SJCRH30 (cell line): ENCODE measurements at regions not wholly inside any gene's neighbourhood (a gene's known extent, or its start where the extent isn't known, plus 50 kb on each side); places are given as distances from the start of the nearest gene placed in this dataset.

Experiments
- DNase-seq, 2 experiments: peaks; one replicate each; pipeline ENCODE4 v3.0.0-alpha.2; 2015 to 2020
- H3K27ac ChIP-seq: fragments of 250-450 bp; sonication (Bioruptor Pico); 2 replicates; pipeline ENCODE4 v1.5.1; 2020; ENCODE audit warnings: mild to moderate bottlenecking, moderate library complexity
- H3K27me3 ChIP-seq: fragments of 250-450 bp; sonication (Bioruptor Pico); 2 replicates; pipeline ENCODE4 v1.5.1; 2020; ENCODE audit warnings: mild to moderate bottlenecking, moderate library complexity
- H3K36me3 ChIP-seq: fragments of 250-450 bp; sonication (Bioruptor Pico); 2 replicates; pipeline ENCODE4 v1.5.1; 2020; ENCODE audit warnings: mild to moderate bottlenecking, moderate library complexity
- H3K4me1 ChIP-seq: fragments of 250-450 bp; sonication (Bioruptor Pico); 2 replicates; pipeline ENCODE4 v1.5.1; 2020; ENCODE audit warnings: mild to moderate bottlenecking, moderate library complexity
- H3K4me3 ChIP-seq: fragments of 250-450 bp; sonication (Bioruptor Pico); 2 replicates; pipeline ENCODE4 v1.5.1; 2020; ENCODE audit warnings: mild to moderate bottlenecking, moderate library complexity
- H3K9me3 ChIP-seq: fragments of 250-450 bp; sonication (Bioruptor Pico); replicated peaks from 2 replicates; pipeline ENCODE4 v1.5.1; 2020; ENCODE audit warnings: mild to moderate bottlenecking, moderate library complexity

DNA sequence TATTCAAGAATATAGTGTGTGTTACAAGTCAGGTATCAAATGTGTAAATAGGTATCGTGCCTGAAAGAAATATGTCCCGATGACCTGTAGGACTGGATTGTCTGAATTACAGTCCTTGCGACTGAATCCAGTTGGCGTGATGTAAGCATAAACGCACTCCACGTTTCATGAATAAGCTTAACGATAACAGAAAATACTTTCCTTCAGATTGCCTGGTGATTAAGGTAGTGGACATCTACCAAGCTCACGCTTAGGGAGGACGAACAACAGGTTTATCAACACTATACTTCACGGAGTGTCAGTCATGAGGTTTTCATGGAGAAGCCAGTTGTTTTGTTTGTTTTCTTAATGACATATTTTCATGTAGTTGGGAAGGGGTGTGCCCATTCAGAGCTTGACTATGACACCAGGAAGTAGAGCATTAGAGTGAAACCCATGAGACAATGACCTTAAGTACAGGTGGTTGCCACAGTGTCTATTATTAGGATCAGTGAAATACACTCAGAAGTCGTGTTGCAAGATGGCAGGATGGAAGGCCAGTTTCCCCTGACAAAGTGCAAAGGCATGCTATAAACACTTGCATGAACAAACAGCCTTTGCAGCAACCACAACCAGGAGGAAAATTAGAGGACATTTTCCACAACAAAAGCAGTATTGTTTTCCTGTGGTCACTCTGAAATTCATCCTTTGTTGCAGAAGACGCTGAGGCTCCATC lies 305.8 kb upstream of the PRDM1 start:
- no peak overlapping the region for H3K4me3 ChIP-seq
- DNase-seq: no peak
- no peak overlapping the region for H3K27ac ChIP-seq
- H3K27me3 ChIP-seq: no peaks in the 10 kb centered on the region
- H3K4me1 ChIP-seq: no peaks in the 10 kb centered on the region
- 0 out of 2 replicates have a peak, but pooled peaks cover 2% of the 10 kb centered on the region for H3K9me3 ChIP-seq
- H3K36me3 ChIP-seq: no peaks in the 10 kb centered on the region

DNA sequence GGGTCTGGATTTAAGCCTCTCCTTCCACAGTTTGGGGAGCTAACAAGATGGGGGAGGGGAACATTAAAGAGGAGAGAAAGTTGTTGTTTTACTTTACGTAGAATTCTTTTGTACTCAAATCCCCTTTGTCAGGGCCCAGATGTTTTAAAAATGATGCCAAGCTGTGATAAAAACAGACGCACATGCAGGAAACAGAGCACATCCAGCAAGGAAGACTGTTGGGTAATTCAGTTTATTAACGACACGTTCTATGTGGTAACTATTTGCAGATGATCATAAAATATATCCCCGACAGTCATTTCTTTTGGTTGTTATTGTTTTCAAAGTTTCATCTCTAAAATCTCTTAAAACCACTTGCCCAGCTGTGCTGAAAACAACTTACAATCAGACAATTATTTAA lies 307.0 kb upstream of the PRDM1 start:
- no peak for DNase-seq
- no peaks in the 10 kb centered on the region for H3K27me3 ChIP-seq
- H3K4me1 ChIP-seq: no peaks in the 10 kb centered on the region
- no peaks in the 10 kb centered on the region for H3K36me3 ChIP-seq
- no peak overlapping the region for H3K4me3 ChIP-seq
- 0 out of 2 replicates have a peak, but pooled peaks cover 2% of the 10 kb centered on the region for H3K9me3 ChIP-seq
- H3K27ac ChIP-seq: no peak overlapping the region

DNA sequence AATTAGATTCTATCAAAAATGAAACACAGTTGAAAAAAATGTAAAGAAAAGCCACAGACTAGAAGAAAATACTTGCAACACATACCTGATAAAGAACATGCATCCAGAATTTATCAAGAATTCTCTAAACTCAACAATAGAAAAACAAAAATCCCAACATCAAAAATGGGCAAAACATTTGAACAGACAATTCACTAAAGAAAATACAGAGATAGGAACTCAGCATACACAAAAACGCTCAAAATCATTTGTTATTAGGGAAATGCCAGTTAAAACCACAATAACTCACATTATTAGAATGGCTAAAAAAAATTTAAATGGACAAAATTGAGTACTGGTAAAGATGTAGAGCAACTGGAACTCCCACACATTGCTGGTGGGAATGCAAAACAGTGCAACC lies 311.0 kb upstream of the PRDM1 start:
- no peak overlapping the region for H3K27ac ChIP-seq
- no peaks in the 10 kb centered on the region for H3K36me3 ChIP-seq
- H3K9me3 ChIP-seq: 0 out of 2 replicates have a peak, but pooled peaks cover 2% of the 10 kb centered on the region
- H3K4me3 ChIP-seq: no peak overlapping the region
- no peak for DNase-seq
- H3K27me3 ChIP-seq: no peaks in the 10 kb centered on the region
- no peaks in the 10 kb centered on the region for H3K4me1 ChIP-seq

DNA sequence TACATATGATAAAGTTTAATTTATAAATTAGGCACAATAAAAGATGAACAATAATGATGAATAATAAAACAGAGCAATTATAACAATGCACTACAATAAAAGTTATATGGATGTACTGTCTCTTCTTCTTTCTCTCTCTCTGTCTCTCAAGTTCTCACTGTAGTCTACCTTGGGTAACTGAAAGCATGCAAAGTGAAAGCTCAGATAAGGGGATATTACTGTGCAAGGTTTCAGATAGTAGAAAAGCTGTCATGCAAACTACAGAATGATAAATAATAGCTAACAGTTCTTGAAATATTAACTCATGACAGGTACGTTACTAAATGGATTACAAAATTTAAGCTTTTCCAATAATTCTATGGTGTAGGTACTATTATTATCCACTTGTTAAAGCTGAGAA lies 311.9 kb upstream of the PRDM1 start:
- no peak overlapping the region for H3K27ac ChIP-seq
- no peaks in the 10 kb centered on the region for H3K36me3 ChIP-seq
- no peaks in the 10 kb centered on the region for H3K27me3 ChIP-seq
- H3K4me3 ChIP-seq: no peak overlapping the region
- no peaks in the 10 kb centered on the region for H3K4me1 ChIP-seq
- DNase-seq: no peak
- H3K9me3 ChIP-seq: 0 out of 2 replicates have a peak, but pooled peaks cover 2% of the 10 kb centered on the region

DNA sequence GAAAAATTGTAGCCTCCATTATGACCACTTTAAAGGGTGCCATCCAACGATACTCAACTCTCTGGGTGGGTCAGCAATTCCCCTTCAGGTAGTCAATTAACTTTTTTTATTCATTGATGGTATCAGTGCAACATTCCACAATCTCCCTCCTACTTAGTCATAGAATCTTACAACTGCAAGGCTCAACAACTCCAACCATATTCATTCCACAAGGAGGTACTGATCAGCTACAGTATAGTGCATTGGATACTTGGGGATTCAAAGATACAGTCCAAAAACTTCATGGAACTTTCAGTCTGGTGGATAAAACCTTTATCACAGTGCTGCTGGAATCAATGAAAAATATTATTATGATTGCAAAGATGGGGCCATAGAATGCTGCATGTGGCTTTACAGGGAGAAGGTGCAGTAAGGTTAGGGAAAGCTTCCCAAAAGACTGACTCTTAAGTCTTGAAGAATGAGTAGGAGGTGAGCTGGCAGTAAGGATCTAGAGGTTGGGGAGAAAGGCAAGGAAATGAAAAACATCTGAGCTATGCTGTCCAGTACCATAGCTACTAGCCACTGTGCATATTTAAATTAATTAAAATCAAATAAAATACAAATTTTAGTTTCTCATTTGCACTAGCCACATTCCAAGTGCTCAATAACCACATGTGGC lies 314.7 kb upstream of the PRDM1 start:
- Histone ChIP-seq H3K27ac (no peak overlapping the region), H3K9me3 (0 out of 2 replicates have a peak, but pooled peaks cover 2% of the 10 kb centered on the region), H3K36me3 (no peaks in the 10 kb centered on the region), H3K4me1 (no peaks in the 10 kb centered on the region), H3K4me3 (no peak overlapping the region), H3K27me3 (no peaks in the 10 kb centered on the region; the same call in 1 of the 2 replicates)
- no peak for DNase-seq

DNA sequence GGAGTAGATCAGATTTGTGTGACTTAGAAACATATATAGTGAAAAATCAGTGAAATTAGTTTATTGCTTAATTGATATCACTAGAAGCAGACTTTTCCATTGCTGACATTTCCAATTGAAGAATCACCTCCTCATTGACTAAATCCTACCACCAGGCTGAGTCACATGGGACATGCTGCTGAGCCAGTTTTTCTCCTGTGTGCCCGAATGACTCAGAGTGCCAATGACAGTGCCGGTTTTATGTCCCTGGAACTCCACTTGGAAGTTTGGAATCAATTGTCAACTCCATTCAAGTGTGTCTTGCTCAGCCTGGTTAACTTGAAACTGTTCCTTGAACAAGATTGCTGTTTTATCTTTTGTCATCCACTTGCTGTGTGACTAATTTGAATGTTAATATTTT lies 316.1 kb upstream of the PRDM1 start:
- Histone ChIP-seq H3K4me1 (no peaks in the 10 kb centered on the region), H3K27ac (no peak overlapping the region), H3K4me3 (no peak overlapping the region), H3K9me3 (no peaks in the 10 kb centered on the region), H3K27me3 (no peaks in the 10 kb centered on the region; the same call in 1 of the 2 replicates), H3K36me3 (no peaks in the 10 kb centered on the region)
- no peak for DNase-seq

DNA sequence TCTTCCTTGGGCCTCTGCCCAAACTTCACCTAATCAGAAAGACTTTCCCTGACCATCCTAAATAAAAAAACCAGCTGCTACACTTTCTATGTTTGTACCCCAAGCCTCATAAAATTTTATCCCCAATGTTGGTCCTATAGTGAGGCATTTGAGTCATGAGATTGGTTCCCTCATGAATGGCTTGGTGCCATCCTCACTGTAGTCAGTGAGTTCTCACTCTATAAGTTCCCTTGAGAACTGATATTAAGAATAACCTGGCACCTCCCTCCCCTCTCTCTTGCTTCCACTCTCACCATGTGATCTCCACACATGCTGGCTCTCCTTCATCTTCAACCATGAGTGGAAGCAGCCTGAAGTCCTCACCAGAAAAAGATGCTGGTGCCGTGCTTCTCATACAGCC lies 316.9 kb upstream of the PRDM1 start:
- no peak for DNase-seq

DNA sequence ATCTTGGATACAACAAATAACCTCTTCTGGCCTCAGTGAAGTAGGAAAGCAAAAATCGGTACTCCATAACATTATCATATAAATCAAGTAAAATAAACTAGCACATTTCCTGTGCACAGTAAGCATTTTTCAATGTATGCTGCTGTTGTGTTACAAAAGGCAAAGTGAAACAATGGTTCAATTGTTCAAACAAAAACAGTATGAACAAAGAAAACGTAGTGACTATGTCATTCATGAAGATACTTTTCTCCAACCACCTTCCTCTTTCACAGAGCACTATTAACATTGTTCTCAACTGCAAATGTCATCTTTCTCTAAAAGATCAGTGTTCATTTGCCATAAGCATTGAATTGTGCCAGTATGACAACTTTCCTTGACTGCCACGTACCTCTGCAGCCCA lies 318.6 kb upstream of the PRDM1 start:
- Histone ChIP-seq H3K4me1 (no peaks in the 10 kb centered on the region), H3K4me3 (no peak overlapping the region), H3K27me3 (no peaks in the 10 kb centered on the region; the same call in 1 of the 2 replicates), H3K9me3 (no peaks in the 10 kb centered on the region), H3K27ac (no peak overlapping the region), H3K36me3 (no peaks in the 10 kb centered on the region)
- DNase-seq: no peak

More for the DNA sequence above, 316.9 kb upstream of the PRDM1 start:
- Histone ChIP-seq H3K4me1 (no peaks in the 10 kb centered on the region), H3K27me3 (no peaks in the 10 kb centered on the region; the same call in 1 of the 2 replicates), H3K9me3 (no peaks in the 10 kb centered on the region), H3K36me3 (no peaks in the 10 kb centered on the region), H3K4me3 (no peak overlapping the region), H3K27ac (no peak overlapping the region)

DNA sequence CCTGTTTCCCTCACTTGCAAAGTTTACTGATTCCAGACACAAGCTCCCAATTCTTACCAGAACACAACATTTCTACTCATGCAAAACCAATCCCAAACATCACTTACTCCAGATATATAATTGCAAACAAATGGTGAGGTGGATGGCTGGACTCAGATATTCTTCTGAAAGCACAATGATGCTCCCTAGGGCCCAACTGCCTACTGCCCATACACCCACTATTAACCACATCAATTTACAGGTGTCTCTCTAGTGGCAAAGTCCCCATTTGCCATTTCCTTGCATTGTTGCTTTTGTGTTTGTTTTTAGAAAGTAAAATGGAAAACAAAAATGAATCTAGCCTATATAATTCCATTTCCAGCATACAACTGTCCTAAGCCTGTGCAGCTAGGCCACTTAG lies 320.9 kb upstream of the PRDM1 start:
- Histone ChIP-seq H3K27ac (no peak overlapping the region), H3K4me3 (no peak overlapping the region), H3K4me1 (no peaks in the 10 kb centered on the region), H3K9me3 (no peaks in the 10 kb centered on the region), H3K27me3 (no peaks in the 10 kb centered on the region; the same call in 1 of the 2 replicates), H3K36me3 (no peaks in the 10 kb centered on the region)
- no peak for DNase-seq

DNA sequence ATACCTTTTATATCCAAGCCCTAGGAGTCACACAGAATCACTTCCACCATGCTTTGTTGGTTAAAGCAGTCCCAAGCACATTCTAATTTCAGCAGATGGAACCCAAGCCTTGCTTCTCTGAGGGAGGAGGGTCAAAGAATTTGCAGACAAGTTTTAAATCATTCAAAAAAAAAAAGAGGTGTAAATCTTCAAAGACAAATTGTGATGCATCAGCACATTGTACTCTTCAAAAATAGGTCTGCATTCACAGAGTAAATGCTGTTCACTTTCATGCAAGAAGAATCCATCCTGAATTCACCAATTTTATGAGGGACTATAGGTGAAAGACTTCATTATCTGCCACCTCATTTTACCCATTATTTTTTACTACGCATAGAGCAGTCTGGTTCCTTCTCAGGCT lies 321.8 kb upstream of the PRDM1 start:
- H3K4me3 ChIP-seq: no peak overlapping the region
- no peaks in the 10 kb centered on the region; the same call in 1 of the 2 replicates for H3K27me3 ChIP-seq
- no peaks in the 10 kb centered on the region for H3K9me3 ChIP-seq
- no peak overlapping the region for H3K27ac ChIP-seq
- H3K4me1 ChIP-seq: no peaks in the 10 kb centered on the region
- no peaks in the 10 kb centered on the region for H3K36me3 ChIP-seq
- DNase-seq: no peak

DNA sequence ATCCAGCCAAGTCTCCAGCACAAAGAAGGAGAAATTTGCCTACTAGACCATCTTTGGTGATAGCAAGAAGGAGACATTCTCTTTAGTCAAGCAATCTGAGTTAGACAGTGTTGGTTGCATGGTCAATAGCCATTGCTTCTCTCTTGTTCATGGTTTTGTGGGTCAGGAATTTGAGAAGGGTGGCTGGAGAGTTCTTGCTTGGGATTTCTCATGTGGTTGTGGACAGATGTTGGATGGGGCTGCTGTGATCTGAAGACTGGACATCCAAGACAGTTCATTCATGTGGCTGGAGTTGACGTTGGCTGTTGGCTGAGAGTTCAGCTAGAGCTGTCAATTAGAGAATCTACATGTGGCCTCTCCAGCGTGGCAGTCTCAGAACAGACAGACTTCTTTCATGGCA lies 322.3 kb upstream of the PRDM1 start:
- no peak for DNase-seq
- Histone ChIP-seq H3K27me3 (no peaks in the 10 kb centered on the region; the same call in 1 of the 2 replicates), H3K9me3 (no peaks in the 10 kb centered on the region), H3K27ac (no peak overlapping the region), H3K36me3 (no peaks in the 10 kb centered on the region), H3K4me1 (no peaks in the 10 kb centered on the region), H3K4me3 (no peak overlapping the region)

DNA sequence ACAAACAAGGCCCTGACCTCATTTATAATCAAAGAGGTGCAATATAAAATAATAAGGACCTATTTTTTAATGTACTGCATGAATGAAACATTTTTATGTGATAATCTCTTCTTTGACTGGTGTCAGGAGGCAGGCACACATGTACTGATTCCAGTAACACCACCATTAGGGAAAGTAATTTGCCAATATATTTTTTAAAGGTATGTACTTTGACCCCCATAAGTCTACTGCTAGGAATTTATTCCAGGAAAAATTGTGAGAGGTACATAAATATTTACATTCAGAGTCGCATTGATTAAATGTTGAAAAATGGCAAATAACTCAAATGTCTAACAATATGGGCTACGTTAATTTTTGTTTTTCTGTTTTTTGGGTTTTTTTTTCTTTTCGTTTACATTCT lies 325.4 kb upstream of the PRDM1 start:
- no peaks in the 10 kb centered on the region for H3K4me1 ChIP-seq
- no peak overlapping the region for H3K27ac ChIP-seq
- no peak overlapping the region for H3K4me3 ChIP-seq
- H3K36me3 ChIP-seq: no peaks in the 10 kb centered on the region
- no peak for DNase-seq
- no peaks in the 10 kb centered on the region for H3K27me3 ChIP-seq
- no peaks in the 10 kb centered on the region for H3K9me3 ChIP-seq

DNA sequence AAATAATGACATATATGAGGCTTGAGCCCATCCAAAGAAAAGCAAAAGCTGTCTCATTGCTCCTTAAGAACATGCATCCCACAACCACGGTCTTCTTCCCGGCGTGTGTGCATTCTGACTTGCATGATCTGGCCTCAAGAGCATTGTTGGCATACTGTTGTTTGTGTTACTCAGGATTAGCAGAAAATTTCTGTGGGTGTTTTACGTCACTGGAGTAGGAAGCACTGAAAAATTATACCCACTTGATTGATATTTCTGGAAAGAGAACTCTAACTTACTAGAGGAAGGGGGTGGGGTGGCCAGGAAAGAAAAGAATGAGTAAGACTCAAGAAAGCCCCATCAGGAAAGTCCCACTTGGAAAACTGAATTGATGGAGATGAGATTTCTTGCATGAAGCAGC lies 326.2 kb upstream of the PRDM1 start:
- Histone ChIP-seq H3K27me3 (no peaks in the 10 kb centered on the region), H3K4me3 (no peak overlapping the region), H3K9me3 (no peaks in the 10 kb centered on the region), H3K4me1 (no peaks in the 10 kb centered on the region), H3K36me3 (no peaks in the 10 kb centered on the region), H3K27ac (no peak overlapping the region)
- no peak for DNase-seq

DNA sequence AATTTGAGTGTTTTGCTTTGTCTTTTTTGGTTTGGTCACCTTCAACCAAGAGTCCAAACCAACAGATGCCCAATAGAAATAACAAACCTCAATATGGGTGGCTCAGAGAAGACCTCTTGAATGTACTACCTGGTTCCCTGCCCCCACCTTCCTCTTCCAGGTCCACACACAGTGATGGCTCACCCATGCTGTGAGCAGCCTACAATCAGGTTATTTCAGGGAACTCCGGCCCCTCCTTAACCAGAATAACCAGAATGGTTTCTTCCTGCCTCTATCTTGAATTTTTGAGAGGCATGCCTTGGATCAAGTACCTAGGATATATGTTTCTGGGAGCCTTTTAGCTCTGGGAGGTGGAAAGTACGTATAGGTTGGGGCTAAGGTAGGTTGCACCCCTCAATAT lies 327.1 kb upstream of the PRDM1 start:
- no peaks in the 10 kb centered on the region for H3K9me3 ChIP-seq
- no peaks in the 10 kb centered on the region for H3K27me3 ChIP-seq
- DNase-seq: no peak
- H3K4me3 ChIP-seq: no peak overlapping the region
- H3K4me1 ChIP-seq: no peaks in the 10 kb centered on the region
- H3K27ac ChIP-seq: no peak overlapping the region
- no peaks in the 10 kb centered on the region for H3K36me3 ChIP-seq

DNA sequence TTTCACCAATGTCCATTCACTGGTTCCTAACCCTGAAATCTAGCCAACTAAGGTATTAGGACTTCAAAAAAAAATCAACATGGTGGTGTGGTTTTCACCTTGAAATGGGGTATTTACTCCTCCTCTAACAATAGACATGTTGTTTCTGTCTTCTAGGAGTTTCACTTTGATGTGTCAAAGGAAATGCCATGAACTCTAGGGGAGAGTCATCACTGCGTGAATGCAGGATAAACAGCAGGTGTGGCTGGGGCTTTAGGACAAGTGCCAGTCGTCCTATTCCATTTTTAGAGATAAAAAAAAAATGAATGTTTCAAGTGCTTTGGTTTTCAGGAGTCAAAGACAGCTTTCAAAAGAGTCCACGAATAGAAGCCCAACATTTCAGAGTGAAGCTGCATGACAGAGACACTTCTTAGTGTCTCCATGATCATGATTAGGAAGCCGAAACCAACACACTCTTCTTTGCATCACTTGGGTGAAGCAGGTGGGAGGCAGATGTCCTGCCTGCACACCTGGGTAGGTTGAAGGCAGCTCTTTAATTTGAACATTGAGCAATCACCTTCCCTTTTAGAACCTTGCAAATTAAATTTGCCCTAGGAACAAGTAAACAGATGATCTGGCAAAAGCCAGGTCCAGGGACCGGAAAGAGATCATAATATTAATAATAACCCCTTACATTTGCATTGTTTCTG lies 328.5 kb upstream of the PRDM1 start:
- Histone ChIP-seq H3K36me3 (no peaks in the 10 kb centered on the region), H3K27ac (no peak overlapping the region), H3K9me3 (no peaks in the 10 kb centered on the region), H3K27me3 (no peaks in the 10 kb centered on the region), H3K4me1 (no peaks in the 10 kb centered on the region), H3K4me3 (no peak overlapping the region)
- no peak for DNase-seq
